NCI-H1417 (cell line): ENCODE measurements at regions not wholly inside any gene's neighbourhood (a gene's known extent, or its start where the extent isn't known, plus 50 kb on each side); places are given as distances from the start of the nearest gene placed in this dataset.
"Not testable (repeated sequence)": the region's sequence is repeated elsewhere in the genome, so short reads cannot be mapped to it uniquely, and the experiment has no call there.

Experiments
- DNase-seq, 3 experiments: peaks; one replicate each; lab custom pipeline; 2025; lab: John Stamatoyannopoulos, UW

DNA sequence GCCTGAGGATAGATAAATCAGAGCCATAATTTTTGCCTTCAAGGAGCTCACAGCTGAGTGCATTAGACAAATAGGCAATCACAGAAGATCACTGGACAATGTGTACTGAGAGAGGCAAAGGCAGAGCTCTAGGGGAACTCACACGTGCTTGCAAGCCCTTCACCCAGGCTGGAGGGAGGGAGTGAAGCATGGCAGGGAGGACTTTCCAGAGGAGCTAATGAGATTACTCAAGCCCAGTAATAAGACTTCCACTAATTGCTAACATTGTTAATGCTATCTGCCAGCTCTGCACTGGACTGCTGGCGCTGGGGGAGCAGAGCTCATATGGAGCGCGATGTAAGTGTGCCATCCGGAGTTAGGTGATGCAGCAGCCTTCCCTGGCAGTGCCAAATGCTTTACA is 408.4 kb downstream of the NTRK2 start:
- DNase-seq: peak in 2 of 3 experiments; percentile 26 to 73

GRCh38 chr9:85077146-85077545 is 407.6 kb downstream of the NTRK2 start:
- not testable (repeated sequence) for DNase-seq
